SK-N-MC (cell line): ENCODE measurements at regions not wholly inside any gene's neighbourhood (a gene's known extent, or its start where the extent isn't known, plus 50 kb on each side); places are given as distances from the start of the nearest gene placed in this dataset.
A peak's percentile ranks its signal among the peaks of the same experiment; 100 is the strongest.

Source experiments
- DNase-seq: peaks from one replicate; pipeline ENCODE4 v3.0.0-alpha.2; 2011; ENCODE audit warnings: low read depth, low spot score
- H3K27ac ChIP-seq: fragments of 200-600 bp; sonication (generic); 2 replicates; pipeline ENCODE4 v1.5.1; 2016; ENCODE audit warnings: mixed run types
- H3K36me3 ChIP-seq: fragments of 200-600 bp; sonication (generic); 2 replicates; pipeline ENCODE4 v1.6.1; 2017; ENCODE audit warnings: antibody characterized with exemption, low read length, mixed read lengths; ENCODE audit not compliant: insufficient read depth
- H3K4me3 ChIP-seq: fragments of 200-600 bp; sonication (generic); 2 replicates; pipeline ENCODE4 v1.5.1; 2016
- H3K9ac ChIP-seq: fragments of 200-600 bp; sonication (generic); 2 replicates; pipeline ENCODE4 v1.8.0; 2017; ENCODE audit warnings: mixed run types, mixed read lengths; ENCODE audit not compliant: insufficient read length
- H3K9me3 ChIP-seq: fragments of 200-600 bp; sonication (generic); 2 replicates; pipeline ENCODE4 v1.6.1; 2017; ENCODE audit warnings: low read depth, mild to moderate bottlenecking, antibody characterized with exemption, low read length, moderate library complexity, mixed read lengths
- EZH2 ChIP-seq: fragments of 200-600 bp; sonication (generic); IDR thresholded peaks from one replicate; pipeline ENCODE4 v1.6.1; 2017; ENCODE audit warnings: antibody characterized with exemption
- FOXP2 ChIP-seq: optimal IDR thresholded peaks from 2 replicates; pipeline ENCODE3; 2011; ENCODE audit warnings: mild to moderate bottlenecking, moderate library complexity; ENCODE audit not compliant: insufficient read depth; ENCODE audit errors: extremely low read length, control extremely low read depth
- POLR2AphosphoS5 ChIP-seq: IDR thresholded peaks from 2 replicates; pipeline ENCODE4 v1.6.1; 2012; ENCODE audit warnings: mild to moderate bottlenecking, low read depth, low read length, borderline replicate concordance

- no peak for TF ChIP-seq POLR2AphosphoS5
- TF ChIP-seq EZH2 = no peak
- TF ChIP-seq FOXP2 = no peak
- no peak for DNase-seq
- Histone ChIP-seq H3K36me3 (no peaks in the 10 kb centered on the region), H3K27ac (no peak overlapping the region), H3K9me3 (no peaks in the 10 kb centered on the region), H3K4me3 (no peak overlapping the region), H3K9ac (no peak overlapping the region)
These were observed 164.7 kb upstream of the C16orf82 start for GRCh38 chr16:26901983-26902382.

GRCh38 chr16:26905336-26905735 is 161.4 kb upstream of the C16orf82 start:
- Histone ChIP-seq H3K9ac (no peak overlapping the region), H3K4me3 (no peak overlapping the region), H3K9me3 (no peaks in the 10 kb centered on the region), H3K36me3 (no peaks in the 10 kb centered on the region), H3K27ac (no peak overlapping the region)
- DNase-seq = no peak
- TF ChIP-seq FOXP2 (no peak), POLR2AphosphoS5 (no peak)

GRCh38 chr16:26909623-26910022 is 157.1 kb upstream of the C16orf82 start:
- Histone ChIP-seq H3K9me3 (no peaks in the 10 kb centered on the region), H3K4me3 (no peak overlapping the region), H3K9ac (no peak overlapping the region), H3K36me3 (no peaks in the 10 kb centered on the region), H3K27ac (no peak overlapping the region)
- TF ChIP-seq EZH2 = no peak
- TF ChIP-seq POLR2AphosphoS5 = no peak
- no peak for TF ChIP-seq FOXP2
- DNase-seq = no peak

GRCh38 chr16:26911436-26911835 is 155.3 kb upstream of the C16orf82 start:
- no peak overlapping the region for H3K9ac ChIP-seq
- no peak overlapping the region for H3K27ac ChIP-seq
- H3K36me3 ChIP-seq = no peaks in the 10 kb centered on the region
- no peak overlapping the region for H3K4me3 ChIP-seq
- no peak for TF ChIP-seq POLR2AphosphoS5
- no peak for TF ChIP-seq EZH2
- TF ChIP-seq FOXP2 = no peak
- no peak for DNase-seq
- H3K9me3 ChIP-seq = no peaks in the 10 kb centered on the region

- Histone ChIP-seq H3K9ac (peak overlapping the region; percentile 37), H3K9me3 (no peaks in the 10 kb centered on the region), H3K4me3 (peak overlapping the region; percentile 52; the same call in 1 of the 2 replicates), H3K27ac (0 out of 2 replicates have a peak overlapping the region, but pooled peaks have one; percentile 36), H3K36me3 (no peaks in the 10 kb centered on the region)
- DNase-seq = no peak
- TF ChIP-seq POLR2AphosphoS5 = no peak
- no peak for TF ChIP-seq EZH2
- TF ChIP-seq FOXP2 = no peak
These were observed 152.9 kb upstream of the C16orf82 start for GRCh38 chr16:26913851-26914250.

GRCh38 chr16:26930786-26931581 is 135.7 kb upstream of the C16orf82 start:
- no peak overlapping the region for H3K9ac ChIP-seq
- no peak overlapping the region for H3K27ac ChIP-seq
- H3K4me3 ChIP-seq = no peak overlapping the region
- no peaks in the 10 kb centered on the region for H3K36me3 ChIP-seq
- no peaks in the 10 kb centered on the region for H3K9me3 ChIP-seq
- no peak for DNase-seq
- no peak for TF ChIP-seq POLR2AphosphoS5
- no peak for TF ChIP-seq EZH2
- no peak for TF ChIP-seq FOXP2

GRCh38 chr16:26950636-26951035 is 116.1 kb upstream of the C16orf82 start:
- no peak overlapping the region for H3K27ac ChIP-seq
- H3K9me3 ChIP-seq = no peaks in the 10 kb centered on the region
- H3K36me3 ChIP-seq = no peaks in the 10 kb centered on the region
- no peak for TF ChIP-seq POLR2AphosphoS5
- TF ChIP-seq EZH2 = no peak
- DNase-seq = no peak
- H3K9ac ChIP-seq = no peak overlapping the region
- H3K4me3 ChIP-seq = no peak overlapping the region

GRCh38 chr16:26951950-26952349 is 114.8 kb upstream of the C16orf82 start:
- Histone ChIP-seq H3K9me3 (no peaks in the 10 kb centered on the region), H3K9ac (no peak overlapping the region), H3K36me3 (no peaks in the 10 kb centered on the region), H3K27ac (no peak overlapping the region), H3K4me3 (no peak overlapping the region)
- DNase-seq = no peak
- TF ChIP-seq EZH2 = no peak
- no peak for TF ChIP-seq POLR2AphosphoS5
- TF ChIP-seq FOXP2 = no peak

- Histone ChIP-seq H3K9me3 (no peaks in the 10 kb centered on the region), H3K27ac (no peak overlapping the region), H3K36me3 (no peaks in the 10 kb centered on the region), H3K4me3 (no peak overlapping the region), H3K9ac (no peak overlapping the region)
- no peak for DNase-seq
- TF ChIP-seq FOXP2 (no peak), POLR2AphosphoS5 (no peak), EZH2 (no peak)
These were observed 114.3 kb upstream of the C16orf82 start for GRCh38 chr16:26952411-26952810.
